SK-N-SH (cell line): ENCODE measurements at regions not wholly inside any gene's neighbourhood (a gene's known extent, or its start where the extent isn't known, plus 50 kb on each side); places are given as distances from the start of the nearest gene placed in this dataset.

Source experiments
- CTCF ChIP-seq: fragments of 200-600 bp; sonication (generic); IDR thresholded peaks from 2 replicates; pipeline ENCODE4 v1.6.1; 2017; ENCODE audit warnings: antibody characterized with exemption, mild to moderate bottlenecking, moderate library complexity
- EP300 ChIP-seq, 2 experiments: IDR thresholded peaks; 2 replicates each; pipeline versions ENCODE4 v1.4.0 to v1.6.1; 2012; ENCODE audit warnings: borderline replicate concordance in 1 of 2, low read depth in 1 of 2, low read length in 1 of 2
- IRF3 ChIP-seq: fragments of 150-350 bp; IDR thresholded peaks from 2 replicates; pipeline ENCODE4 v1.6.1; 2016; ENCODE audit warnings: mild to moderate bottlenecking, low read depth, low read length
- NFIC ChIP-seq: IDR thresholded peaks from 2 replicates; pipeline ENCODE4 v1.4.0; 2012; ENCODE audit warnings: borderline replicate concordance
- PBX3 ChIP-seq: IDR thresholded peaks from 2 replicates; pipeline ENCODE4; 2012
- POLR2AphosphoS5 ChIP-seq: IDR thresholded peaks from 2 replicates; pipeline ENCODE4 v1.6.1; 2012; ENCODE audit warnings: low read depth, low read length
- RCOR1 ChIP-seq: fragments of 150-350 bp; IDR thresholded peaks from 2 replicates; pipeline ENCODE4 v1.6.1; 2017; ENCODE audit warnings: antibody characterized with exemption, low read length
- REST ChIP-seq: IDR thresholded peaks from 2 replicates; pipeline ENCODE4 v1.6.1; 2012; ENCODE audit warnings: mild to moderate bottlenecking, low read depth, low read length, moderate library complexity
- RFX5 ChIP-seq: IDR thresholded peaks from 2 replicates; pipeline ENCODE4 v1.6.1; 2012; ENCODE audit warnings: mild to moderate bottlenecking, improper control_type of control experiment, low read length
- SMC3 ChIP-seq: IDR thresholded peaks from 2 replicates; pipeline ENCODE4 v1.6.1; 2012; ENCODE audit warnings: low read depth, low read length, improper control_type of control experiment
- TAF1 ChIP-seq: IDR thresholded peaks from 2 replicates; pipeline ENCODE4 v1.6.1; 2012; ENCODE audit warnings: low read depth, mild to moderate bottlenecking, low read length, moderate library complexity, borderline replicate concordance
- TEAD4 ChIP-seq: IDR thresholded peaks from 2 replicates; pipeline ENCODE4 v1.4.0; 2012; ENCODE audit warnings: mild to moderate bottlenecking, borderline replicate concordance; ENCODE audit not compliant: insufficient read depth
- YY1 ChIP-seq: IDR thresholded peaks from 2 replicates; pipeline ENCODE4 v1.4.0; 2012; ENCODE audit warnings: low read depth, mild to moderate bottlenecking
- ZBTB33 ChIP-seq: IDR thresholded peaks from 2 replicates; pipeline ENCODE4 v1.4.0; 2012; ENCODE audit warnings: low read depth, borderline replicate concordance

GRCh38 chr17:33492731-33493265 lies 199.7 kb upstream of the ASIC2 start:
- no peak for TF ChIP-seq TEAD4
- no peak for TF ChIP-seq EP300 (IDR thresholded peaks at IDR 0.05; ENCODE audit: borderline replicate concordance in 1 of 2, low read depth in 1 of 2, low read length in 1 of 2)
- no peak for TF ChIP-seq CTCF
- TF ChIP-seq TAF1: no peak
- no peak for TF ChIP-seq YY1
- TF ChIP-seq POLR2AphosphoS5: no peak
- no peak for TF ChIP-seq ZBTB33
- TF ChIP-seq SMC3: no peak
- no peak for TF ChIP-seq NFIC
- no peak for TF ChIP-seq REST
- no peak for TF ChIP-seq PBX3
- TF ChIP-seq RFX5: no peak
- no peak for TF ChIP-seq RCOR1
- no peak for TF ChIP-seq IRF3
